HG02885 (cell line): ENCODE measurements at regions not wholly inside any gene's neighbourhood (a gene's known extent, or its start where the extent isn't known, plus 50 kb on each side); places are given as distances from the start of the nearest gene placed in this dataset.

ENCODE experiments used
- ATAC-seq: cut with Tn5 transposase; IDR thresholded peaks from one replicate; pipeline ENCODE4 v1.9.1; 2021; ENCODE audit warnings: mild to moderate bottlenecking; ENCODE audit not compliant: unreplicated experiment, poor library complexity

- no peak for ATAC-seq
Observed at GRCh38 chr12:126554625-126555024, 1489.4 kb downstream of the AACS start.

DNA sequence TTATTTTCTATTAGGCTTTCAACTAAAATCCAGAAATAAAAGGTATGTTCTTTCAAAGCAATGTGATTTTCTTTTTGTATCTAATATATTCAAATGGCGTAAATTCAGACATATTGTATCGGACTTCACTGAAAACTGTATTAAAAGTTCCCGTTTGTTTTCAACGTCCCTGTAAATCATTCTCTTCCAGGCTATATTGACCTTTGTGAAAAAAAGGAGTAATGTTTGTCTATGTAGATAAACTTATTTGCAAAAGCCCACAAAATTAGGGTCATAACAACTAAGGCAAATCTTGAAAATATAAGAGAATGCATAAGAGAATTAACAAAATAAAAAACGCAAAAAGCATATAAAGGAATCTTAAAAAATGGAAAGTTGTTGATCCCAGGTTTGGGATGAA lies 1492.4 kb downstream of the AACS start:
- ATAC-seq, result no peak

DNA sequence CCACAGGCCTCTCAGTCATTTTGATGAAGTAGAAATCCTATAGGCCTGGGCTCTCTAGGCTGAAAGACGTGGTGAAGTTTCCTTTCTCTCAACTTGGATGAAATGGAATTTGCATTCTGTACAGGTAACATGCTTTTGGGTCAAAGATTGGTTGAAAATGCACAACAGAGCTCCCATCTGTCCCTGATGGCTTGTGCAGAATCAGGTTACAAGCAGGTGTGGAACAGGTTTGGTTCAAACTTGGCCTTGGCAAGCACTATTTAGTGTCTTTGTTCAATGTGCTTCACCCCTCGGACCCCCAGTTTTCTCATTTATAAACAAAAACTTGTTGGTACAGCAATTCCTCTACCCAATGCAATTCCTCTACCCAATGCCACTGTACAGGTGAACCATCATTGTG lies 1493.0 kb downstream of the AACS start:
- ATAC-seq, result no peak

GRCh38 chr12:126558810-126559209 lies 1493.6 kb downstream of the AACS start:
- ATAC-seq, result no peak

DNA sequence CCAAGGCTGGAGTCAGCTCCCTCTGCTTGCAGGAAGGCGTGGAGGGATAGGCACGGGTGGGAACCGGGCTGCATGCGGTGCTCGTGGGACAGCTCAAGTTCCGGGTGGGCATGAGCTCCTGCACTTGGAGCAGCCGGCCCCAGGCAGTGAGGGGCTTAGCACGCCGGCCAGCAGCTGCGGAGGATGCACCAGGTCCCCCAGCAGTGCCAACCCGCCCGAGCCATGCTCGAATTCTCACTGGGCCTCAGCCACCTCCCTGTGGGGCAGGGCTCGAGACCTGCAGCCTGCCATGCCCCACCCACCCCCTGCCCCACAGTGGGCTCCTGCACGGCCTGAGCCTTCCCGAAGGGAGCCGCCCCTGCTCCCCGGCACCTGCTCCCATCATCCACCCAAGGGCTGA lies 1501.8 kb downstream of the AACS start:
- ATAC-seq, result no peak

- no peak for ATAC-seq
Observed at GRCh38 chr12:126569706-126570105, 1504.5 kb downstream of the AACS start.

DNA sequence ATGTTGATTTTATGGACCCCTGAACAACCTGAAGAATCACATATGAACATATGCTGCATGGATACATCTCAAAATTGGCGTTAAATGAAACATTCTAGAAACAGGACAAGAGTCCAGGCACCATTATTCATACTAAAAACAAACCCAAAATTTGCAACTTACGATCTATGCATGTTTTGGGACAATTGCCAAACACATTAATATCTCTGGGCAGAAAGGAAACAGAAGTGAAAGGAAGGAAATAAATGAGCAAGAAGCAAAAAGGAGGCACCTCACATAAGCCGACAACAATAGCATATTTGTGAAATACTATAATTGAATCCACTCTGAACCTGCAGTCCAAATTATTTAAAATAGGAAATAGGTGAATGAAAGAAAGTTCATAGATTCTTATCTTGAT lies 1505.3 kb downstream of the AACS start:
- no peak for ATAC-seq

DNA sequence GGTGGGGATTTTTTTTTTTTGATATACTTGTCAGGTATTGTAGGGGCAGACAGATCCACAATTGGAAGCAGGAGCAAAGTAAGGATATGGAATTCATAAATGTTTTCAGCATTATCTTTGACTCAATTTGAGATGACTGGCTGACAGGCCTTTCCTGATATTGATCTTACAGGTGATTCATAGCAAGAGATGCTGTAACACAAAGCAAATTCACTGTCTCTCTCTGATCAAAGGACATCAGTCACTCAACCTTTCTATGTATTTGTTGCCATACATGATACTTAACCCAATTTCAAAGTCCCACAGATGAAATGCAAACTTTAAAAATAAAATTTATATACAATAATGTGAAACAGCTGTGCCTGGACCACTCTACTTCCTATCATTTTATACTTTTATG lies 1506.9 kb downstream of the AACS start:
- ATAC-seq, result no peak

- ATAC-seq, result no peak
Observed at GRCh38 chr12:126581655-126582054, 1516.4 kb downstream of the AACS start.

DNA sequence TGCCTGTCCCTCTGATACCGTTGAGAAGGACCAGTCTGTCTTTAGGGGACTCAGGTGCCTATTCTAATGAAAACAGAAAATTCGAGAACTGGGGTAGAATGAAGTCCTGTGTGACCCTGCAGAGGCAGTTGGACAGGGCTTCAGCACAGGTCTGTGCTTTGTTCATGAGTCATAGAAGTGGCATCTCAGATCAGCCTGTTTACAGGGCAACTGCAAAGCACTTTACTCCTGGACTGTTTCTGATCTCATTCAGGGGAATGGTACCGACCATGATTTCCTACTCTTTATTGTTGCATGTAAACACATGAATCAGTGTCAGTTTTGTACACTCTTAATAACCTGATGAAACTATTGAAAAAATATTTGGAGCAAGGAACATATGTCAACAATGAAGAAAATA lies 1517.0 kb downstream of the AACS start:
- no peak for ATAC-seq

DNA sequence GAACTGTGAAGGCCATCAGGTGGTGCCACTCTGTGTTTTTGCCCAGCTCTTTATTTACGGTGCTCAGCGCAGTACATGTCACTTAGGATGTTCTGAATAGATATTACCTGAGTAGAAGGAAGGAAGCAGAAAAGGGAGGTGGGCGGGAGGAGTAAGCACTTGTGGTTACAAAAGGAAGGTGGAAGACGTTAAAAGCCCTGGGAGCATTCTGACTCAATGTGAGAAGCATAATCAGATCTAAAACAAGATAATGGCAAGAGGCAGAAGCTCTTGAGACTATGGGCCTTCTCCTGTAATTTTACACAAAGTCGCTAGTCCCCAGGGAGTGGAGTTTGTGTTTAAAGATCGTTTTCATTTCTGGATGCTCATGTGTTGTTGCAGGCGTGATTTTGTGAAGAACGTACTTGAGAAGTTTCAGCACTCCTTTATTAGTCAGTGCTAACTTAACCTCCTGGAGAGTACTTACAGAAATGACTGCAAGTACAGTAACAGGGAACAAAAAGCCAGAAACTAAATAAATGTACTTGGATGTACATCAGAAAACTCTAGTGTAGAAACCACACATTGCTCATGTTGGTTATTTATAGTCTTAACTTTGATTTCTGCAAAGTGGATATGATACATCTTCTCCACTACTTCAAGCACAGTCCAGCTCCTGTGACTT lies 1523.5 kb downstream of the AACS start:
- no peak for ATAC-seq

- ATAC-seq, result no peak
Observed at GRCh38 chr12:126591533-126591932, 1526.3 kb downstream of the AACS start.

DNA sequence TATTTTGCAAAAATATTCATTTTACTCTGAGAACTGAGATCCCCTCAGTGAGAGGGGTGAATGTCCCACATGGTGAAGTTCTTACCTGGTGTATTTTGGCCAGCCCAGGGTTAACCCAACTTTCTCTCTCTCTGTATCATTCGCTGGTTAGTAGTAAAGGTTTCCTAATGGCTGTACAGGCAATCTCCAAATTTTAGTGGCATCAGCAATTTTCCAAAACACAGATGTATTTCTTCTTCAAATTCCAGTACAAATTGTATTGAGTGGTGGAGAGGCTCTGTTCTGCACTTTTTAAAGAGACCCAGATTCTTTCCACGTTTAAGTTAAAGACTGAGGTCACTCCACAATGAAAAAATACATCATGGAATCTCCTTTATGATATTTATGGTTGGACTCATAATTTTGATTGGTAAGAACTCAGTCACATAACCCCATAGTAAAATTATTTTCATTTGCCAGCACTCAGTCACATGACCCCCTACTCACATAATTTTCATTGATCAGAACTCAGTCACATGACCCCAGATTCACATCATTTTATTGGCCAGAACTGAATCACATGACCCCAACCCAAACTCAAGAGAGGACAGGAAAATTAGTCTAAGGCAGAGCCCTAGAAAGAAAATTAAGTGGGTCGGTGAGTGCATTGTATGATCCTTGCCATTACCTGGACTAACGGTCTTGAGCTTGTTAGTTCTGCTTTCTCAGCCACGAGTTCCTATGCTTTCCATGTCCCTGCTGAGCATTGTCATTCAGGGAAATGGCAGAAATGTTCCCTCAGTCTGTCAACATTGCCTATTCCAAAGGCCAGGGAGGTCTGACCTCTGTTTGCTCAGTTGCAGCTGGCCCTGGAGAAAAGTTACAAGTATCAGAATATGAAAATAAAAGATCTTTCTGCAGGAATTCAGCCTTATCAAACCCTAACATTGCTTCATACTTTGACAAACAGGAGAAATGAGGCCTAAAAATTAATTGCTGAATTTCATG lies 1536.2 kb downstream of the AACS start:
- no peak for ATAC-seq

GRCh38 chr12:126602612-126603011 lies 1537.4 kb downstream of the AACS start:
- no peak for ATAC-seq

DNA sequence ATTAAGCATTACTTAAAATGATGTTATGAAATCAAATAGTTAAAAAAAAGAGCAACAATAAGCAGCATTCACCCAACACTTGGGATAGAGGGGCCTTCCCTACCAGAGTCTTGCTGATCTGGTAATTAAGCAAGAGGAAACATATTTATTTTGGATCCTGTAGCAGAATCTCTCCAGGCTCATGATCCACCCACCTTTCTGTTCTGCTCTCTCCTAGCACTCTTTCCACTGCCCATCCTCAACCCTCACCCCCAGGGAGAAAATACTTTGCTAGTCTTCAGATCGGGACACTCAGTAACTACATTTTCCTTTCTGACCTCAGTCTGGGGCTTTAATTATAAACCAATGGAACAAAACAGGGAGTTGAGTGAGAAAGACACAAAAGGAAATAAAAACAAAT lies 1541.9 kb downstream of the AACS start:
- ATAC-seq, result no peak

GRCh38 chr12:126607867-126608266 lies 1542.6 kb downstream of the AACS start:
- no peak for ATAC-seq

DNA sequence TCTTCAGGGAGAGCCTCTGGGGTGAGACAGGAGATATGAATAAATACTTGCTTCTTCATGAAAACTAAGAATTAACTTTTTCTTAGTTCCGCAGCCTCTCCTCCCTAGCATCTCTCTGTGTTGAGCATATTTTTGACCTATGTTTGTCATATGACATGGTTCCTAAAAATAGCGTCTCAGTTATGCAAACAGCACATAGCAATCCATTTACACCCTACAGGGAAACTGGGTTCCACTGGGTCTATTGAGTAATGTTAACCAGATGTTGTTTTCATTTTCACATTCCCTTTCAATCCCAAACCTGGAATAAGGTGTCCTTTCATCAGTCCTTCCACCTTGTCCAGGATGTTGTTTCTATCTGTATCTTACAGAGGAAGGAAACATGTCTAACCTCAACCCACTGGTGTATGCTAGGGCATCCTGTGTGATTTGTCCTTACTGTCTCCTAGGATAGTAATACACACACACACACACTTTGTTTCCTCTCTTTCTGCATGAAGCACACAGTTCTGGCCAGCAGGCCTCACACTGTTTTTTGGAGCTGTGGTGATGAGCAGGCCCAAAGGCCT lies 1543.5 kb downstream of the AACS start:
- no peak for ATAC-seq

- no peak for ATAC-seq
Observed at GRCh38 chr12:126616441-126616840, 1551.2 kb downstream of the AACS start.

DNA sequence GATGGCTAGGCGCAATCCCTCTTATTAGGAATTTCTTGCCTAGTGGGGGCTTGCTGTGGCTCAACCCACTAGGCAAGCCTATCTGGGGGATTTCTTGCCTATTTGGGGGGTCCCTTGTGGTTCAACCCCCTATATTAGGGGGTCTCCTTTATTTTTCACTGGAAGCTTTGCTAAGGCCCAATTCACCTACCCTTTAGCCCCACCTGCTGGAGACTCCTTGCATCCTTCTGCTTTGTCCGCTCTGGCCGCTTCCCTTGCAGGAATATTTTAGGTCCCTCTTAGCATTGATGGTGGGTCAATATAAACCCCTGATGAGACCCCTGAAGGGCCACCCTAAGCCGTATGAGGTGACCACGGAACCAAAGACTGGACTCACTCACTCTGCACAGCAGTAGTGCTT lies 1552.1 kb downstream of the AACS start:
- no peak for ATAC-seq

GRCh38 chr12:126627596-126627995 lies 1562.4 kb downstream of the AACS start:
- no peak for ATAC-seq

DNA sequence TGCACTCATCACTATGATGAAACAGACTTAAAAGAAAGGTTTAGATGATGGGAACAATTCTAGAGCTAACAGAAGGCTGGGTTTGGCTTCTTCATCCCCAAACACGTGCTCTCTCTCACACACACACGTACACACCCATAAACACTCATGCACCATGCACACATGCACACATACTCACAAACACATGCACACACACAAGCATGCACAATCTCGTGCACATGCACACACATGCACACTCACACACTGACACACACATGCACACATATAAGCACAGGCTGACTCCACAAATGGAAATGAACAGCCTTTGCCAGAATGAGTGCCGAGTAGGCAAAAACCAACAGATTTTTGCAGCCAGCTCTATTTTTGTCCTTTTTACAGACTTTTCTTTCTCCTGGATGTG lies 1571.6 kb downstream of the AACS start:
- no peak for ATAC-seq
